OCI-LY7 (cell line): ENCODE measurements at regions not wholly inside any gene's neighbourhood (a gene's known extent, or its start where the extent isn't known, plus 50 kb on each side); places are given as distances from the start of the nearest gene placed in this dataset.
A peak's percentile ranks its signal among the peaks of the same experiment; 100 is the strongest.

Experiments
- BruUV-seq: library from RNA; stranded (reverse); fragments of 400-500 nt; replicated peaks from 2 replicates; lab custom pipeline; 2021; lab: Mats Ljungman, UMichigan
- CTCF ChIA-PET: fragments of 300-600 bp; sonication (Branson Sonifier 250); formaldehyde crosslinking; loops from one replicate; lab custom pipeline; 2022; ENCODE audit warnings: antibody characterized with exemption; ENCODE audit not compliant: unreplicated experiment; lab: Charles Lee
- POLR2A ChIA-PET: fragments of 300-600 bp; sonication (Branson Sonifier 250); formaldehyde crosslinking; loops from one replicate; lab custom pipeline; 2022; ENCODE audit warnings: antibody characterized with exemption; lab: Charles Lee
- DNase-seq: peaks from one replicate; pipeline ENCODE4 v3.0.0-alpha.2; 2015; ENCODE audit warnings: low spot score
- H2AFZ ChIP-seq: fragments of 200-600 bp; sonication (generic), shearing (Covaris generic); 2 replicates; pipeline ENCODE4 v1.6.1; 2014; ENCODE audit warnings: mild to moderate bottlenecking, antibody characterized with exemption, low read length, moderate library complexity
- H3K27ac ChIP-seq: fragments of 200-600 bp; sonication (generic); 2 replicates; pipeline ENCODE4 v1.5.1; 2014; ENCODE audit warnings: mixed run types, low read depth, mild to moderate bottlenecking, moderate library complexity, low read length, inconsistent platforms; ENCODE audit not compliant: poor library complexity, severe bottlenecking
- H3K36me3 ChIP-seq: fragments of 200-600 bp; sonication (generic); 2 replicates; pipeline ENCODE4 v1.6.1; 2014; ENCODE audit warnings: mild to moderate bottlenecking, antibody characterized with exemption, low read length, moderate library complexity, mixed read lengths; ENCODE audit not compliant: insufficient read depth
- H3K4me1 ChIP-seq: fragments of 200-600 bp; sonication (generic); 2 replicates; pipeline ENCODE4 v1.5.1; 2014; ENCODE audit warnings: mild to moderate bottlenecking, low read length; ENCODE audit not compliant: insufficient read depth, poor library complexity, severe bottlenecking
- H3K4me2 ChIP-seq: fragments of 200-600 bp; sonication (generic); 2 replicates; pipeline ENCODE4 v1.6.1; 2014; ENCODE audit warnings: mild to moderate bottlenecking, low read length
- H3K4me3 ChIP-seq: fragments of 200-600 bp; sonication (generic); 2 replicates; pipeline ENCODE4 v1.5.1; 2014; ENCODE audit warnings: mild to moderate bottlenecking, low read depth, low read length; ENCODE audit not compliant: poor library complexity, severe bottlenecking
- H3K79me2 ChIP-seq: fragments of 200-600 bp; sonication (generic); 2 replicates; pipeline ENCODE4 v1.6.1; 2016; ENCODE audit warnings: low read depth, mild to moderate bottlenecking, low read length, moderate library complexity, mixed read lengths; ENCODE audit not compliant: insufficient read depth
- H3K9me2 ChIP-seq: fragments of 200-600 bp; sonication (generic); 2 replicates; pipeline ENCODE4 v1.6.1; 2016; ENCODE audit warnings: mild to moderate bottlenecking, low read length, mixed read lengths; ENCODE audit not compliant: insufficient read depth
- H3K9me3 ChIP-seq: fragments of 200-600 bp; sonication (generic); 2 replicates; pipeline ENCODE4 v1.6.1; 2014; ENCODE audit warnings: mild to moderate bottlenecking, mixed run types, low read length, mixed read lengths
- H4K20me1 ChIP-seq: fragments of 200-600 bp; sonication (generic); 2 replicates; pipeline ENCODE4 v1.6.1; 2014; ENCODE audit warnings: mild to moderate bottlenecking, antibody characterized with exemption, low read length, moderate library complexity, mixed read lengths; ENCODE audit not compliant: insufficient read depth
- EZH2phosphoT487 ChIP-seq: fragments of 200-600 bp; sonication (generic); IDR thresholded peaks from 2 replicates; pipeline ENCODE4 v1.6.1; 2018; ENCODE audit warnings: low read depth, borderline replicate concordance, mild to moderate bottlenecking, mixed run types, antibody characterized with exemption, low read length, moderate library complexity, mixed read lengths
- intact Hi-C: fragments of 100-400 bp; cut with micrococcal nuclease; formaldehyde crosslinking; loops from one replicate; pipeline ENCODE4 v1.10.0; 2022; ENCODE audit not compliant: unreplicated experiment
- TF ChIP-seq, protein P1 (sequence below): fragments of 200-600 bp; sonication (generic); conservative IDR thresholded peaks from 2 replicates; pipeline ENCODE4 v1.5.1; 2014; ENCODE audit warnings: mild to moderate bottlenecking, antibody characterized with exemption, low read length, moderate library complexity, mixed read lengths

- Histone ChIP-seq H3K4me3 (no peak overlapping the region), H4K20me1 (no peaks in the 10 kb centered on the region), H3K4me2 (no peak overlapping the region), H3K27ac (no peak overlapping the region), H2AFZ (no peak overlapping the region), H3K9me2 (no peaks in the 10 kb centered on the region), H3K36me3 (no peaks in the 10 kb centered on the region), H3K9me3 (no peaks in the 10 kb centered on the region), H3K4me1 (no peaks in the 10 kb centered on the region), H3K79me2 (no peaks in the 10 kb centered on the region)
- ChIA-PET CTCF (no interaction called here), POLR2A (interaction anchor here (1.0 kb wide), 1 partner anchor 64 kb away, joined by 4 read pairs; no protein-coding TSS in a partner anchor)
- intact Hi-C loops = no loop called here
- no TSS peak for BruUV-seq
- peak; percentile 37 for DNase-seq
- TF ChIP-seq EZH2phosphoT487 = no peak
- TF ChIP-seq, protein P1, sequence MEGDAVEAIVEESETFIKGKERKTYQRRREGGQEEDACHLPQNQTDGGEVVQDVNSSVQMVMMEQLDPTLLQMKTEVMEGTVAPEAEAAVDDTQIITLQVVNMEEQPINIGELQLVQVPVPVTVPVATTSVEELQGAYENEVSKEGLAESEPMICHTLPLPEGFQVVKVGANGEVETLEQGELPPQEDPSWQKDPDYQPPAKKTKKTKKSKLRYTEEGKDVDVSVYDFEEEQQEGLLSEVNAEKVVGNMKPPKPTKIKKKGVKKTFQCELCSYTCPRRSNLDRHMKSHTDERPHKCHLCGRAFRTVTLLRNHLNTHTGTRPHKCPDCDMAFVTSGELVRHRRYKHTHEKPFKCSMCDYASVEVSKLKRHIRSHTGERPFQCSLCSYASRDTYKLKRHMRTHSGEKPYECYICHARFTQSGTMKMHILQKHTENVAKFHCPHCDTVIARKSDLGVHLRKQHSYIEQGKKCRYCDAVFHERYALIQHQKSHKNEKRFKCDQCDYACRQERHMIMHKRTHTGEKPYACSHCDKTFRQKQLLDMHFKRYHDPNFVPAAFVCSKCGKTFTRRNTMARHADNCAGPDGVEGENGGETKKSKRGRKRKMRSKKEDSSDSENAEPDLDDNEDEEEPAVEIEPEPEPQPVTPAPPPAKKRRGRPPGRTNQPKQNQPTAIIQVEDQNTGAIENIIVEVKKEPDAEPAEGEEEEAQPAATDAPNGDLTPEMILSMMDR = peak; percentile 49
These were observed 136.9 kb downstream of the SLC38A1 start for GRCh38 chr12:46131732-46132469.

- CTCF ChIA-PET = interaction anchor here (0.6 kb wide), 1 partner anchor 255 kb away, joined by 3 read pairs; no protein-coding TSS in a partner anchor
- Histone ChIP-seq H3K4me2 (no peak overlapping the region), H3K4me1 (peaks cover 6% of the 10 kb centered on the region), H3K27ac (no peak overlapping the region), H3K4me3 (no peak overlapping the region), H3K36me3 (no peaks in the 10 kb centered on the region), H3K79me2 (no peaks in the 10 kb centered on the region), H3K9me2 (no peaks in the 10 kb centered on the region), H3K9me3 (no peaks in the 10 kb centered on the region), H4K20me1 (no peaks in the 10 kb centered on the region), H2AFZ (no peak overlapping the region)
- POLR2A ChIA-PET = no interaction called here
- intact Hi-C loops = loop anchor here (5.0 kb wide), 1 partner anchor 175 kb away; no protein-coding TSS in a partner anchor
- TF ChIP-seq EZH2phosphoT487 = no peak
- TF ChIP-seq, protein P1 = no peak
- BruUV-seq = no TSS peak
- no peak for DNase-seq
These were observed 137.3 kb upstream of the SCAF11 start for GRCh38 chr12:46127656-46128055.
